Neuronal stem cell (in vitro differentiated cells): ENCODE measurements at regions not wholly inside any gene's neighbourhood (a gene's known extent, or its start where the extent isn't known, plus 50 kb on each side); places are given as distances from the start of the nearest gene placed in this dataset.

Source experiments
- DNase-seq: peaks from one replicate; pipeline ENCODE4 v3.0.0-alpha.2; 2013; ENCODE audit warnings: low spot score
- H2AFZ ChIP-seq: one replicate; pipeline ENCODE4 v1.6.1; 2013; ENCODE audit warnings: mild to moderate bottlenecking, low read length, inconsistent platforms
- H2AK5ac ChIP-seq: 2 replicates; pipeline ENCODE4 v1.6.1; 2013; ENCODE audit warnings: low read depth, mild to moderate bottlenecking, inconsistent platforms, low read length, moderate library complexity, mixed read lengths
- H2BK120ac ChIP-seq: 2 replicates; pipeline ENCODE4 v1.6.1; 2013; ENCODE audit warnings: low read depth, mild to moderate bottlenecking, inconsistent platforms, low read length, moderate library complexity, mixed read lengths
- H2BK12ac ChIP-seq: one replicate; pipeline ENCODE4 v1.6.1; 2013; ENCODE audit warnings: low read length, inconsistent platforms
- H2BK15ac ChIP-seq: 2 replicates; pipeline ENCODE4 v1.6.1; 2013; ENCODE audit warnings: mild to moderate bottlenecking, low read length, inconsistent platforms, mixed read lengths
- H2BK5ac ChIP-seq: one replicate; pipeline ENCODE4 v1.6.1; 2013; ENCODE audit warnings: inconsistent platforms, mild to moderate bottlenecking, low read length, moderate library complexity
- H3K14ac ChIP-seq: one replicate; pipeline ENCODE4 v1.6.1; 2013; ENCODE audit warnings: low read length, inconsistent platforms
- H3K18ac ChIP-seq: 2 replicates; pipeline ENCODE4 v1.6.1; 2013; ENCODE audit warnings: low read length, inconsistent platforms
- H3K23ac ChIP-seq: 2 replicates; pipeline ENCODE4 v1.6.1; 2013; ENCODE audit warnings: low read depth, mild to moderate bottlenecking, mixed read lengths, low read length, inconsistent platforms; ENCODE audit not compliant: poor library complexity
- H3K27ac ChIP-seq: replicated peaks from 3 replicates; pipeline ENCODE4 v1.5.1; 2013; ENCODE audit warnings: low read length, inconsistent platforms
- H3K27me3 ChIP-seq, 3 experiments: 2 replicates each; pipeline ENCODE4 v1.6.1; 2013; ENCODE audit warnings: low read length in 3 of 3, mild to moderate bottlenecking in 2 of 3, inconsistent platforms in 1 of 3, low read depth in 1 of 3, mixed read lengths in 1 of 3, moderate library complexity in 1 of 3; ENCODE audit not compliant: control insufficient read depth in 3 of 3, insufficient read depth in 3 of 3
- H3K36me3 ChIP-seq, 2 donors: replicated peaks in 1 of 2; 2 replicates each; pipeline ENCODE4 v1.6.1; 2013; ENCODE audit warnings: low read length in 2 of 2; ENCODE audit not compliant: control insufficient read depth in 2 of 2, insufficient read depth in 2 of 2
- H3K4ac ChIP-seq: 2 replicates; pipeline ENCODE4 v1.6.1; 2013; ENCODE audit warnings: inconsistent platforms, mild to moderate bottlenecking, low read length, moderate library complexity
- H3K4me1 ChIP-seq, 2 donors: 1 replicate in 1 of 2; 2 replicates in 1 of 2; pipeline ENCODE4 v1.6.1; 2013; ENCODE audit warnings: low read length in 2 of 2, low read depth in 1 of 2; ENCODE audit not compliant: control insufficient read depth in 2 of 2, insufficient read depth in 1 of 2
- H3K4me2 ChIP-seq: one replicate; pipeline ENCODE4 v1.6.1; 2013; ENCODE audit warnings: mild to moderate bottlenecking, low read length, inconsistent platforms; ENCODE audit not compliant: insufficient read depth, poor library complexity, severe bottlenecking
- H3K4me3 ChIP-seq, 2 donors: 2 replicates each; pipeline ENCODE4 v1.5.1; 2013; ENCODE audit warnings: low read length in 2 of 2, mild to moderate bottlenecking in 2 of 2, inconsistent platforms in 1 of 2, moderate library complexity in 1 of 2
- H3K79me1 ChIP-seq: one replicate; pipeline ENCODE4 v1.6.1; 2013; ENCODE audit warnings: low read depth, mild to moderate bottlenecking, inconsistent platforms, low read length, moderate library complexity
- H3K9ac ChIP-seq: one replicate; pipeline ENCODE4 v1.6.1; 2013; ENCODE audit warnings: mild to moderate bottlenecking, low read depth, low read length, inconsistent platforms; ENCODE audit not compliant: poor library complexity
- H3K9me3 ChIP-seq, 2 donors: replicated peaks in 1 of 2; 2 replicates each; pipeline versions ENCODE3 to v1.6.1; 2013; ENCODE audit warnings: low read length in 2 of 2, mild to moderate bottlenecking in 2 of 2, inconsistent platforms in 1 of 2, low read depth in 1 of 2, mixed read lengths in 1 of 2, moderate library complexity in 1 of 2; ENCODE audit not compliant: control insufficient read depth in 2 of 2, insufficient read depth in 1 of 2
- H4K8ac ChIP-seq: one replicate; pipeline ENCODE4 v1.6.1; 2013; ENCODE audit warnings: low read depth, mild to moderate bottlenecking, inconsistent platforms, low read length, moderate library complexity
- H4K91ac ChIP-seq: one replicate; pipeline ENCODE4 v1.6.1; 2013; ENCODE audit warnings: low read length, low read depth, mild to moderate bottlenecking, inconsistent platforms; ENCODE audit not compliant: poor library complexity
- WGBS, 2 donors: extraction: QIAGEN DNeasy Blood & Tissue Kit; methylation state at CpG; one replicate each; pipeline ENCODE4 v1.1.7; 2013; ENCODE audit warnings: missing lambda C conversion rate in 2 of 2, mixed read lengths in 1 of 2; ENCODE audit not compliant: insufficient read length in 2 of 2, insufficient replicate concordance in 1 of 2; ENCODE audit errors: extremely low coverage in 2 of 2; 5-methylcytosine and 5-hydroxymethylcytosine counted together

DNA sequence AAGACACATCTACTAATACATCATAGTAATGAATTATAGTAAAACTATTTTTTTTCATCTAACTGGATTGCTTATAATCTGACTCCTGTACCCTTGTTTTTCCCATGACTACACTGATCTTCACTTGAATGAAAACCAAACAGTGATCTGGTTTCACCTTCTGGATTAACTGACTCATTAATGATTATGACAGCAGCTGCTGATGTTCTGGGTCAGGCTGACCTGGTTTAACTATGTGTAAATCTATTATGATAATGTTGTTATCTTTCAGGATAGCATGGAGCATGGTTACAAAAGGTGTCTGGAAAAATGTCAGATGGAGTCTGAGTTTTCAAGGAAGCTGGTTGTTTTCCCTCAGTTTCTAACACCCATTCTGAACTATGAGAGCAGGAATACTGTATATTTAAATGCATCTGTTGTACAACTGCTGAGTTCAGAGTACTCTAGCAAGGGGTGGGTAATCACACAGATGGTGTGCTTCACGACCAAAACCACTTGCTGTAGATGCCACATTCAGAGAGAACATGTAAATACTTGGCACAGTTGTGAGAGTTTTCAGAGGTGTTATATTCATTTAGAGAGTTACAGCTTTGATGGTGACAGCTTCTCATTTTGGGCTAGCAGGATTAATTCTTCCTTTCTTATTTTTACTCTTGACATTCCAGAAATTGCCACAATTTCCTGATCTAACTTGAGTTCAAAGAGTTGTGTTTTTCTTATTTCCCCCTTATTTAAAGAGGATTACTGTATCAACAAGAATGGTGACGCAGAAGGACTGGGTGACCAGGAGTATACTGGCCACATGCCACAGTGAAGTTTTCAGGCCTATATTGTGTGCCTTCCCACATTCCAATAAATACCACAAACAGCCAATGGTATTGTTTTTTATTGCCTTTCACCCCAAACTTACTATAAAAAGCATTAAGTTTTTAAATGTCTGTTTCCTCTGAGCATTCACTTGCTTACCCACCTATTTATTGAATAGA lies 249.7 kb upstream of the TET2 start:
- H3K23ac ChIP-seq = no peak overlapping the region
- no peak overlapping the region for H3K14ac ChIP-seq
- H2BK5ac ChIP-seq = no peak overlapping the region
- H2BK120ac ChIP-seq = no peak overlapping the region
- no CpG with 5 or more reads among the region's 2 CpGs for WGBS, 2 donors
- no peaks in the 10 kb centered on the region for H3K27me3 ChIP-seq
- H3K79me1 ChIP-seq = no peaks in the 10 kb centered on the region
- no peak overlapping the region for H3K27ac ChIP-seq
- no peak overlapping the region for H3K4ac ChIP-seq
- H3K36me3 ChIP-seq = no peaks in the 10 kb centered on the region
- DNase-seq = no peak
- no peak overlapping the region for H2BK12ac ChIP-seq
- no peak overlapping the region for H2BK15ac ChIP-seq
- no peak overlapping the region for H3K9ac ChIP-seq
- H2AK5ac ChIP-seq = no peak overlapping the region
- peaks cover 0 to 5% of the 10 kb centered on the region in 2 donors for H3K9me3 ChIP-seq
- H3K4me2 ChIP-seq = no peak overlapping the region
- H2AFZ ChIP-seq = no peak overlapping the region
- no peak overlapping the region for H4K91ac ChIP-seq
- no peak overlapping the region for H4K8ac ChIP-seq
- H3K4me1 ChIP-seq = no peaks in the 10 kb centered on the region
- H3K4me3 ChIP-seq = no peak overlapping the region
- no peak overlapping the region for H3K18ac ChIP-seq

DNA sequence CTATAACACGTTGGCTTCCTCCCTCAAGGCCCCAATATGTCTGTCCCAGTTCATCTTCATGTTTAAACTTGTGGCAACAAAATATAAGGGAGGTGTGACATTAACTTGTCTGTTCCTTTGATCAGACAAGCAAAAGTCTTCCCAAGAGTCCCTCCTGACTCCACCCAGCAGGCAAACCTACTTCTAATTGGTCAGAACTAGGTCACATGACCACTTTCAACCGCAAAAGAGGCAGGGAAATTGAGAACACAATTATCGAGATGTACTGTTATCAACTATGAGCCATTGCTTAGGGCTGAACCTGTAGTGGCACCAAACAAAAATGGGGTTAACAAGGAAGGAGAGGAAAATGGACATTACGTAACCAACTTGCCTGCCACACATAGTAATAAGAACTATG lies 246.8 kb upstream of the TET2 start:
- Histone ChIP-seq H3K4ac (no peak overlapping the region), H3K4me3 (no peak overlapping the region), H3K4me1 (no peaks in the 10 kb centered on the region), H2BK12ac (no peak overlapping the region), H3K27ac (no peak overlapping the region), H3K79me1 (no peaks in the 10 kb centered on the region), H3K9me3 (peaks cover 0 to 3% of the 10 kb centered on the region in 2 donors), H2AFZ (no peak overlapping the region), H2BK5ac (no peak overlapping the region), H3K14ac (no peak overlapping the region), H3K23ac (no peak overlapping the region), H3K27me3 (no peaks in the 10 kb centered on the region), H2AK5ac (no peak overlapping the region), H3K9ac (no peak overlapping the region), H3K18ac (no peak overlapping the region), H2BK120ac (no peak overlapping the region), H3K4me2 (no peak overlapping the region), H4K8ac (no peak overlapping the region), H3K36me3 (no peaks in the 10 kb centered on the region), H4K91ac (no peak overlapping the region), H2BK15ac (no peak overlapping the region)
- no CpG with 5 or more reads among the region's 4 CpGs for WGBS, 2 donors
- no peak for DNase-seq

DNA sequence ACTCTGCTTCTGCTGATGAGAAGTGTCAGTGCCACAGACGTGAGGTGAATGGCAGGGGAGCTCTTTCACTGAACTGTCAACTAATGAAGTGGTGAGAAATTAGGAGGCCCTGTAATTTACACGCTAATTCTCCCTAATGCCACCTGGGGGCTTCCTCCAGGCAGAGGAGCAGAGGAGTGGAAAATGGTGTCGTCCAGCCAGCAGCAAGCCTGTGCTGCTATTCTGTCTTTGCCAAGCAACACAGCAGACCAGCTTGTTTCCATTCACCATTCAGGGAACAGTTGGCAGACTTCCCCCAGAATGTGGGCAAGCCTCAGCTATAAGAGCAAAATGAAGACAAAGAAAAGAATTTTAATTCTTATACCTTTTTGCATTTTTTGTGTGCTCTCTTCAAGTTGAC lies 245.2 kb upstream of the TET2 start:
- no peak overlapping the region for H2BK15ac ChIP-seq
- no peaks in the 10 kb centered on the region for H3K36me3 ChIP-seq
- no peak overlapping the region for H3K4me3 ChIP-seq
- H4K91ac ChIP-seq = no peak overlapping the region
- no peak overlapping the region for H2BK120ac ChIP-seq
- no peak overlapping the region for H3K4ac ChIP-seq
- H3K79me1 ChIP-seq = no peaks in the 10 kb centered on the region
- H2BK5ac ChIP-seq = no peak overlapping the region
- no peaks in the 10 kb centered on the region for H3K27me3 ChIP-seq
- H3K23ac ChIP-seq = no peak overlapping the region
- no CpG with 5 or more reads among the region's 3 CpGs for WGBS, 2 donors
- no peak overlapping the region for H3K4me2 ChIP-seq
- no peak overlapping the region for H2AFZ ChIP-seq
- no peak overlapping the region for H2AK5ac ChIP-seq
- H3K18ac ChIP-seq = no peak overlapping the region
- H3K14ac ChIP-seq = no peak overlapping the region
- H3K4me1 ChIP-seq = peaks cover 0 to 2% of the 10 kb centered on the region in 2 donors
- H3K9me3 ChIP-seq = peaks cover 0 to 3% of the 10 kb centered on the region in 2 donors
- no peak for DNase-seq
- no peak overlapping the region for H4K8ac ChIP-seq
- no peak overlapping the region for H3K9ac ChIP-seq
- no peak overlapping the region for H3K27ac ChIP-seq
- no peak overlapping the region for H2BK12ac ChIP-seq

DNA sequence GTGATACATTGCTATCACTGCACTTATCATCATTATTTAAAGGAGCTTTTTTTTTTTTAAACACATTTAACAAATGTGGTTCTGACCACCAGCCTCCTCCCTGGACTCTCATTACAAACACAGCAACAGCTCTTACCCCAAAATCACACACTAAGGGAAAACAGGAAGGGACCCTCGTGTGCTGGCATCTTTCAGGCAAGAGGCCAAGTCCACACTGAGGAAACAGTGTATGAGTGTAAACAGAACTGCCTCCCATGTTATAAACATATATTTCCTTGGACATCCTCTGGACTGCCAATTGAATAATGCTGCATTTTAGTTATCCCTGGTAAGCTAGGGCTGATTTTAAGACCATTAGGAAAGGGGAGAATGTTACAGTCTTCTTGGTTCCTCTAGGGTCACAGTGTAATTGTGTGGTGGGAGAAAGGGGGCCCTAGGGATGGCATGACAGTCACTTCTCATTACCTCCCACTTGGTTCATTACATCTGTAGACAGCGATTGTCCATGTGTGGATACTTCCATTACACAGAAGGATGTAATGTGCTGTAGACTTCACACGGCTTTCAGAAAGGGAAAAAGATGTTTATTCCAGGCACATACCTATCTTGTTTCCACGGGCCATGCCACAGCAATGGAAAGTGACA lies 244.6 kb upstream of the TET2 start:
- Histone ChIP-seq H3K4me1 (peaks cover 0 to 2% of the 10 kb centered on the region in 2 donors), H2BK5ac (no peak overlapping the region), H2AFZ (no peak overlapping the region), H3K23ac (no peak overlapping the region), H3K14ac (no peak overlapping the region), H3K9ac (no peak overlapping the region), H3K79me1 (no peaks in the 10 kb centered on the region), H3K4ac (no peak overlapping the region), H3K27ac (no peak overlapping the region), H4K91ac (no peak overlapping the region), H2BK15ac (no peak overlapping the region), H4K8ac (no peak overlapping the region), H2AK5ac (no peak overlapping the region), H2BK120ac (no peak overlapping the region), H3K36me3 (no peaks in the 10 kb centered on the region), H3K27me3 (no peaks in the 10 kb centered on the region), H2BK12ac (no peak overlapping the region), H3K9me3 (peaks cover 0 to 3% of the 10 kb centered on the region in 2 donors), H3K4me3 (no peak overlapping the region), H3K18ac (no peak overlapping the region), H3K4me2 (no peak overlapping the region)
- DNase-seq = no peak
- no CpG with 5 or more reads among the region's 4 CpGs for WGBS, 2 donors
